Thyroid gland (tissue), 4 donors: ENCODE measurements at regions not wholly inside any gene's neighbourhood (a gene's known extent, or its start where the extent isn't known, plus 50 kb on each side); places are given as distances from the start of the nearest gene placed in this dataset.

Source experiments
- CTCF ChIP-seq, 6 experiments: fragments of 200-600 bp in 3 of 6; fragments of 450-650 bp in 3 of 6; sonication (generic) in 3 of 6; IDR thresholded peaks; one replicate each; pipeline ENCODE4 v1.5.1; 2016 to 2019; ENCODE audit warnings: antibody characterized with exemption in 6 of 6, mild to moderate bottlenecking in 2 of 6, inconsistent platforms in 1 of 6, moderate library complexity in 1 of 6
- POLR2A ChIP-seq, 2 donors: fragments of 450-650 bp; IDR thresholded peaks; one replicate each; pipeline ENCODE4 v1.6.1; 2017; ENCODE audit warnings: antibody characterized with exemption in 2 of 2, mild to moderate bottlenecking in 2 of 2, moderate library complexity in 1 of 2

GRCh38 chr7:13231216-13231615 is 543.8 kb downstream of the ARL4A start:
- no peak for TF ChIP-seq POLR2A (IDR thresholded peaks at IDR 0.05)
- no peak for TF ChIP-seq CTCF (IDR thresholded peaks at IDR 0.05)
